ENCODE measurements at regions not wholly inside any gene's neighbourhood (a gene's known extent, or its start where the extent isn't known, plus 50 kb on each side); places are given as distances from the start of the nearest gene placed in this dataset.
"Not testable (repeated sequence)": the region's sequence is repeated elsewhere in the genome, so short reads cannot be mapped to it uniquely, and the experiment has no call there.

DNA sequence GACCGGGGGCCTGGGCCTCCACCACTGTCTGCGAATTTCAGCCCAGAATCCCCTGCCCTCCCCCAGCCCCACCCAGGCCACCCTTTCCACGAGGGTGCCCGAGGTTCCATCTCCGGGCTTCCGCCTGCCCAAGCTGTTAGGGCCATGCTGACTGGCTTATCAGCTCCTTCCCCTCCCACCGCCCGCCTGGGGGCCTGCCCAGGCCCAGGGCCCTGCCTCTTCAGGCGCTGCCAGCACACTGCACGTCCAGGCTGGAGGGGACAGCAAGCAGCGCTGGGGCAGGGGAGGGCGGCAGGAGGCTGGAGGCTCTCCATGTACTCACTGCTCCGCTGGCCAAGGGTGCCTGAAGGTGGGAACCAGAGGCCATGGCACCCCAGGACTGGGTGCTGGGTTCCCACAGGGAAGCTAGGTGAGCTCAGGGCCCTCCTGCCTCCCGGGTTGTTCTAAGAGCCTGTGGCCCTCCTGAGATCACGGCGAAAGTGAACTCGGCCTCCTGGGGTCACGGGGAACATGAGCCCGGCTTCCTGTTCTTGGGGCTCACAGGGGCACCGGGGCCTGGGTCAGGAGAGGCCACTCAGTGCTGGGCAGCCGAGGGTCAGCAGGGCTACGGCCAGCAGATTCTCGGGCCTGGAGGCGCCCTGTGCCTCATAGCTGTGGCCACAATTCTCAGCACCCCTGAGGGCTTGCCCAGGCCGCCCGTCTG lies 57.7 kb upstream of the EGFL7 start:
- H3K36me3 ChIP-seq (ENCODE audit: control insufficient read depth, insufficient read depth, low read length) = no peaks in the 10 kb centered on the region
- no peak for DNase-seq
- 77% methylated on average over 26 of the region's 26 CpGs for WGBS (ENCODE audit: insufficient coverage)
- H3K9me3 ChIP-seq (replicated peaks; ENCODE audit: control insufficient read depth, low read depth, low read length) = no peaks in the 10 kb centered on the region
- peaks cover 57% of the 10 kb centered on the region for H3K4me1 ChIP-seq (ENCODE audit: control insufficient read depth, insufficient read depth, low read length)
- H3K27ac ChIP-seq (ENCODE audit: low read length) = no peak overlapping the region
- no peak overlapping the region for H3K4me3 ChIP-seq (ENCODE audit: low read length)
- peaks cover 7% of the 10 kb centered on the region for H3K27me3 ChIP-seq (ENCODE audit: control insufficient read depth, insufficient read depth, low read length)

DNA sequence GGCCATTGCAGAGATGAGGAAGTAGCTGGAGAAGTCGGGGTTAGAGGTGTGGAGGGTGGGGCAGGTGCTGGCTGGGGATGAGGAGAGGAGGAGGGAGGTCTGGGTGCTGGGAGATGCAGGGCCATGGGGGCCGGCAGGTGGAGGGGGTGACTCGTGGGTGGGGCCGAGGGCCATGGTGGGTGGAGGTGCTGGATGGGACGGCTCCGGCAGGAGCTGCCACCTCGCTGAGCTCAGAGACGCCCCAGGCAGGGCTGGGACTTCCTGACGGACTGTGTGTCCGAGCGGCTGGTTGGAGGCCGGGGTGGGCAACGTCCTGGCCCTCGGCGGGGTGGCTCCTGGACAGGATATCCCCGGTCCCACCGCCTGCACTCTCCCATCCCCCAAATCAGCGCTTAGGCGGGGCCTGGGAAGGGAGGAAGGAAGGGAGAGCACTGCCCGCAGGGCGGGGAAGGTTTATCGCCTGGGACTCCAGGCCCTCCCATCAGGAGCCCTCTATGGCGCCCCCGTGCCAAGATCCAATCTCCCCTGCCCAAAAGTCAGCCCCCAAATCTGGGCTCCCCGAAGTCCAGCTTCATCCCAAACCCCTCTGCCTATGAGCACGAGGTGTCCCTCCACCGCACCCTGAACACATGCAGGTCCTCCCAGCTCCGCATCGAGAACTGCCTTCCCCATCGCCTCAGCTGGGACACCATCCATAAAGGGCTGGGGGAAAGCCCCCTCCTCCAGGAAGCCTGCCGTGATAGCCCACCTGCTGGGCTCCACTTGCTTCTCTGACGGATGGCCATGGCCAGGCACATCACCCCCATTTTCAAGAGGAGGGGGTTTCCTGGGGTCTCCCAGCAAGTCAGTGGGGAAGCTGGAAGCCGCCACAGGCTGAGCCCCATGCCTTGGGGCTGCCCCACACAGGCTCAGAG lies 58.3 kb upstream of the NOTCH1 start:
- H3K27ac ChIP-seq (ENCODE audit: low read length) = peak overlapping the region; percentile 7

DNA sequence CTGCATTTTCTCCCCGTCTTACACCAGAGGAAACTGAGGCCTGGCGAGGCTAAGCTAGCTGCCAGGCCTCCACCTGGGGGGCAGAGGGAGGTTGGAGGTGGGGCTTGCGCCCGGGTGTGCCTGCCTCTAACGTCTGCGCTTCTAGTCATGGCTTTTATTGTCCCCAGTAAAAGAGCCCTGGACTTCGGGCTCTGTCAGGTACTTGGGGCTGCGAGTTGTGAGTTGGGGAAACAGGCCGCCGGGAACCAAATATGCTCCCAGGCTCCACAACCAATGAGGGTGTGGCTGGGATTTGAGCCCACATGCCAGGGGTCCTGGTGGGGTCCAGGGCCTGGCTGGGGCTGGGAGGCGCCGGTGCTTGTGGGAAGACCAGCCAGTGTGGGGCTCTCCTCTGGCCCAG lies 57.4 kb upstream of the NOTCH1 start:
- no peak overlapping the region for H3K4me3 ChIP-seq (ENCODE audit: low read length)
- no peak for DNase-seq
- WGBS (ENCODE audit: insufficient coverage) = 79% methylated on average over 11 of the region's 12 CpGs
- H3K36me3 ChIP-seq (ENCODE audit: control insufficient read depth, insufficient read depth, low read length) = no peaks in the 10 kb centered on the region
- peaks cover 7% of the 10 kb centered on the region for H3K27me3 ChIP-seq (ENCODE audit: control insufficient read depth, insufficient read depth, low read length)
- no peak overlapping the region for H3K27ac ChIP-seq (ENCODE audit: low read length)
- peaks cover 52% of the 10 kb centered on the region for H3K4me1 ChIP-seq (ENCODE audit: control insufficient read depth, insufficient read depth, low read length)
- no peaks in the 10 kb centered on the region for H3K9me3 ChIP-seq (replicated peaks; ENCODE audit: control insufficient read depth, low read depth, low read length)

More for the DNA sequence above, 58.3 kb upstream of the NOTCH1 start:
- no peak overlapping the region for H3K4me3 ChIP-seq (ENCODE audit: low read length)
- peaks cover 57% of the 10 kb centered on the region for H3K4me1 ChIP-seq (ENCODE audit: control insufficient read depth, insufficient read depth, low read length)
- H3K9me3 ChIP-seq (replicated peaks; ENCODE audit: control insufficient read depth, low read depth, low read length) = no peaks in the 10 kb centered on the region
- peaks cover 7% of the 10 kb centered on the region for H3K27me3 ChIP-seq (ENCODE audit: control insufficient read depth, insufficient read depth, low read length)
- WGBS (ENCODE audit: insufficient coverage) = 40% methylated on average over 16 of the region's 33 CpGs
- no peak for DNase-seq
- H3K36me3 ChIP-seq (ENCODE audit: control insufficient read depth, insufficient read depth, low read length) = no peaks in the 10 kb centered on the region

- peaks cover 50% of the 10 kb centered on the region for H3K4me1 ChIP-seq (ENCODE audit: control insufficient read depth, insufficient read depth, low read length)
- 31% methylated on average over 19 of the region's 28 CpGs for WGBS (ENCODE audit: insufficient coverage)
- H3K27me3 ChIP-seq (ENCODE audit: control insufficient read depth, insufficient read depth, low read length) = peaks cover 7% of the 10 kb centered on the region
- no peak for DNase-seq
- no peak overlapping the region for H3K4me3 ChIP-seq (ENCODE audit: low read length)
- no peaks in the 10 kb centered on the region for H3K36me3 ChIP-seq (ENCODE audit: control insufficient read depth, insufficient read depth, low read length)
- H3K9me3 ChIP-seq (replicated peaks; ENCODE audit: control insufficient read depth, low read depth, low read length) = no peaks in the 10 kb centered on the region
- no peak overlapping the region for H3K27ac ChIP-seq (ENCODE audit: low read length)
Observed at GRCh38 chr9:136602193-136602885, 56.5 kb upstream of the NOTCH1 start.

- not testable (repeated sequence) for DNase-seq; H3K4me3 ChIP-seq (ENCODE audit: low read length); H3K9me3 ChIP-seq (replicated peaks; ENCODE audit: control insufficient read depth, low read depth, low read length); H3K27ac ChIP-seq (ENCODE audit: low read length); H3K36me3 ChIP-seq (ENCODE audit: control insufficient read depth, insufficient read depth, low read length); H3K27me3 ChIP-seq (ENCODE audit: control insufficient read depth, insufficient read depth, low read length)
- H3K4me1 ChIP-seq (ENCODE audit: control insufficient read depth, insufficient read depth, low read length) = peaks cover 50% of the 10 kb centered on the region
- WGBS (ENCODE audit: insufficient coverage) = 83% methylated on average over 23 of the region's 31 CpGs
Observed at GRCh38 chr9:136601250-136601973, 55.6 kb upstream of the NOTCH1 start.

DNA sequence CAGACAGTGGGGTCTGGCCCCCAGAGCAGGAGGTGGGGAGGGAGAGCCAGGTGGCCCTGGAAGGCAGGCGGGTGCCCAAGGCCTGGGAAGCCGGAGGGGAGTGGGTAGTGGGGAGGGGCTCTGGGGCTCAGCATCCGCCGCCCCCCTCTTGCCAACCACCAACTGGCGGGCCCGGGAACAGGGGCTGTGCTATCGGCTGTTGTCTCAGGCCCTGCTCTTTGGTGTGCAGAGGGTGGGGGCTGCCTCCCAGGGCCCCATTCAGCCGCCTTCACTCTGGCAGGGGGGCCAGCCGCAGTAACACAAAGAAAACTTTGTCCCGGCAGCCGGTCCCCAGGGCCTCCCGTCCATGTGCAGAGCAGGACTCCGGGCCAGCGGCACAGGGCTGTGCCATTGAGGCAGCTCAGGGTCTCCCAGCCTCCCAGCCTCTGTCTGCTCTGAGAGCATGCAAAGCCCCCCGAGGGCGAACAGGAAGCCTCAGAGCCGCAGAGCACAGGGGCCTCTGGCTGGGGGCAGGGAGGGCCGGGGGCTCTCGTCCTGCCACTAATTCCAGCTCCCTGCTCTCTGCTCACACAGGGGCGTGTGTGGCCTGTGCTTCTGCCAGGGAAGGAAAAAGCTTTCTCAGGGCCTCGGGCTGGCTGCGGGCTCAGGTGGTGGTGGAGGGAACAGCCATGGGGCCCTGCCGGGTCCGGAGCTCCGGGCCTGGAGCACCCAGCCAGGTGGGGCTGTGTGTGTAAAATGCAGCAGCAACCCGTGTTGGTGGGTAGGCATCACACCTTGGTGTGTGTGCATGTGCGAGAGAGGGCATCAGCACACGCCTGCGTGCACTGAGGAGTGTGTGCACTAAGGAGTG lies 54.2 kb upstream of the NOTCH1 start:
- peaks cover 7% of the 10 kb centered on the region for H3K27me3 ChIP-seq (ENCODE audit: control insufficient read depth, insufficient read depth, low read length)
- no peak for DNase-seq
- WGBS (ENCODE audit: insufficient coverage) = 25% methylated on average over 18 of the region's 29 CpGs
- H3K4me1 ChIP-seq (ENCODE audit: control insufficient read depth, insufficient read depth, low read length) = peaks cover 41% of the 10 kb centered on the region
- H3K36me3 ChIP-seq (ENCODE audit: control insufficient read depth, insufficient read depth, low read length) = no peaks in the 10 kb centered on the region
- no peak overlapping the region for H3K4me3 ChIP-seq (ENCODE audit: low read length)
- H3K27ac ChIP-seq (ENCODE audit: low read length) = no peak overlapping the region
- no peaks in the 10 kb centered on the region for H3K9me3 ChIP-seq (replicated peaks; ENCODE audit: control insufficient read depth, low read depth, low read length)

- peaks cover 10% of the 10 kb centered on the region for H3K27me3 ChIP-seq (ENCODE audit: control insufficient read depth, insufficient read depth, low read length)
- 74% methylated on average over 9 of the region's 18 CpGs for WGBS (ENCODE audit: insufficient coverage)
Observed at GRCh38 chr9:136599074-136599531, 53.3 kb upstream of the NOTCH1 start.

GRCh38 chr9:136598390-136599073 lies 52.7 kb upstream of the NOTCH1 start:
- peaks cover 33% of the 10 kb centered on the region for H3K4me1 ChIP-seq (ENCODE audit: control insufficient read depth, insufficient read depth, low read length)
- H3K9me3 ChIP-seq (replicated peaks; ENCODE audit: control insufficient read depth, low read depth, low read length); H3K4me3 ChIP-seq (ENCODE audit: low read length); H3K27me3 ChIP-seq (ENCODE audit: control insufficient read depth, insufficient read depth, low read length); H3K27ac ChIP-seq (ENCODE audit: low read length); H3K36me3 ChIP-seq (ENCODE audit: control insufficient read depth, insufficient read depth, low read length); DNase-seq: not testable (repeated sequence)
- 80% methylated on average over 9 of the region's 13 CpGs for WGBS (ENCODE audit: insufficient coverage)

More at GRCh38 chr9:136599074-136599531, 53.3 kb upstream of the NOTCH1 start:
- peaks cover 33% of the 10 kb centered on the region for H3K4me1 ChIP-seq (ENCODE audit: control insufficient read depth, insufficient read depth, low read length)
- H3K4me3 ChIP-seq (ENCODE audit: low read length) = no peak overlapping the region
- DNase-seq = no peak
- no peak overlapping the region for H3K27ac ChIP-seq (ENCODE audit: low read length)
- H3K36me3 ChIP-seq (ENCODE audit: control insufficient read depth, insufficient read depth, low read length) = no peaks in the 10 kb centered on the region
- no peaks in the 10 kb centered on the region for H3K9me3 ChIP-seq (replicated peaks; ENCODE audit: control insufficient read depth, low read depth, low read length)

- 90% methylated on average over 8 of the region's 9 CpGs for WGBS (ENCODE audit: insufficient coverage)
- peaks cover 7% of the 10 kb centered on the region for H3K27me3 ChIP-seq (ENCODE audit: control insufficient read depth, insufficient read depth, low read length)
Observed at GRCh38 chr9:136597965-136598364, 52.1 kb upstream of the NOTCH1 start.

More at GRCh38 chr9:136597965-136598364, 52.1 kb upstream of the NOTCH1 start:
- H3K4me1 ChIP-seq (ENCODE audit: control insufficient read depth, insufficient read depth, low read length) = peaks cover 33% of the 10 kb centered on the region
- no peaks in the 10 kb centered on the region for H3K36me3 ChIP-seq (ENCODE audit: control insufficient read depth, insufficient read depth, low read length)
- H3K27ac ChIP-seq (ENCODE audit: low read length) = no peak overlapping the region
- H3K4me3 ChIP-seq (ENCODE audit: low read length) = no peak overlapping the region
- H3K9me3 ChIP-seq (replicated peaks; ENCODE audit: control insufficient read depth, low read depth, low read length) = no peaks in the 10 kb centered on the region
- DNase-seq = no peak

Measured in muscle of leg (tissue), 3 donors.